T-cell (primary cell): ENCODE measurements at regions not wholly inside any gene's neighbourhood (a gene's known extent, or its start where the extent isn't known, plus 50 kb on each side); places are given as distances from the start of the nearest gene placed in this dataset.
"Not testable (repeated sequence)": the region's sequence is repeated elsewhere in the genome, so short reads cannot be mapped to it uniquely, and the experiment has no call there.

Experiments used
- ATAC-seq, 4 experiments: fragments of 200-7000 bp in 3 of 4; fragments of 150-1000 bp in 1 of 4; cut with Tn5 transposase; replicated peaks in 1 of 4; 1 replicate in 3 of 4; 2 replicates in 1 of 4; pipeline ENCODE4 v1.10.0; 2021; ENCODE audit warnings: moderate library complexity in 3 of 4, mild to moderate bottlenecking in 2 of 4, moderate number of reproducible peaks in 1 of 4
- CTCF ChIA-PET, 2 donors: fragments of 300-600 bp; sonication (Branson Sonifier 250); formaldehyde crosslinking; loops; one replicate each; lab custom pipeline; 2022; ENCODE audit warnings: antibody characterized with exemption in 2 of 2; lab: Charles Lee
- POLR2A ChIA-PET, 2 donors: fragments of 300-600 bp; sonication (Branson Sonifier 250); formaldehyde crosslinking; loops; one replicate each; lab custom pipeline; 2022; ENCODE audit warnings: antibody characterized with exemption in 2 of 2; lab: Charles Lee
- DNase-seq, 35 experiments: peaks; one replicate each; pipeline versions ENCODE4 v3.0.0 to v3.0.0-alpha.2; 2013 to 2023
- H3K27ac ChIP-seq: one replicate; pipeline ENCODE4 v1.5.1; 2013; ENCODE audit warnings: low read length
- H3K27me3 ChIP-seq, 2 experiments: replicated peaks in 1 of 2; 1 replicate in 1 of 2; 2 replicates in 1 of 2; pipeline versions ENCODE4 v1.6.1 to v1.7.0; 2013; ENCODE audit warnings: low read length in 1 of 2, mixed read lengths in 1 of 2; ENCODE audit not compliant: control insufficient read depth in 2 of 2, insufficient read depth in 2 of 2; ENCODE audit errors: extremely low read depth in 1 of 2
- H3K36me3 ChIP-seq, 2 donors: 1 replicate in 1 of 2; 2 replicates in 1 of 2; pipeline versions ENCODE4 v1.6.1 to v1.7.0; 2013; ENCODE audit warnings: low read length in 1 of 2; ENCODE audit not compliant: control insufficient read depth in 2 of 2, insufficient read depth in 1 of 2; ENCODE audit errors: extremely low read depth in 1 of 2
- H3K4me1 ChIP-seq, 2 experiments: 1 replicate in 1 of 2; 2 replicates in 1 of 2; pipeline versions ENCODE4 v1.6.1 to v1.7.0; 2013; ENCODE audit warnings: low read length in 2 of 2, mixed read lengths in 1 of 2; ENCODE audit not compliant: insufficient read depth in 2 of 2, control insufficient read depth in 1 of 2; ENCODE audit errors: extremely low read depth in 1 of 2
- H3K4me3 ChIP-seq, 2 donors: 1 replicate in 1 of 2; 2 replicates in 1 of 2; pipeline versions ENCODE4 v1.5.1 to v1.7.0; 2013; ENCODE audit warnings: mild to moderate bottlenecking in 2 of 2, low read length in 1 of 2, moderate library complexity in 1 of 2; ENCODE audit not compliant: control insufficient read depth in 1 of 2; ENCODE audit errors: extremely low read depth in 1 of 2
- H3K9me3 ChIP-seq: 2 replicates; pipeline ENCODE4 v1.7.0; 2013
- H3K27ac Mint-ChIP-seq, 2 donors: one replicate each; pipeline ENCODE4 v1.8.0; 2020 to 2021; ENCODE audit warnings: mild to moderate bottlenecking in 2 of 2, mixed read lengths in 2 of 2
- H3K27me3 Mint-ChIP-seq, 2 donors: one replicate each; pipeline ENCODE4 v1.8.0; 2021 to 2022; ENCODE audit warnings: mixed read lengths in 2 of 2
- H3K36me3 Mint-ChIP-seq: one replicate; pipeline ENCODE4 v1.8.0; 2021; ENCODE audit warnings: mixed read lengths
- H3K4me1 Mint-ChIP-seq, 3 donors: one replicate each; pipeline ENCODE4 v1.8.0; 2020 to 2022; ENCODE audit warnings: mixed read lengths in 3 of 3, mild to moderate bottlenecking in 1 of 3
- H3K4me3 Mint-ChIP-seq, 3 donors: one replicate each; pipeline ENCODE4 v1.8.0; 2020 to 2022; ENCODE audit warnings: mild to moderate bottlenecking in 3 of 3, mixed read lengths in 3 of 3, moderate library complexity in 3 of 3
- H3K9me3 Mint-ChIP-seq, 3 donors: one replicate each; pipeline ENCODE4 v1.8.0; 2020 to 2022; ENCODE audit warnings: mixed read lengths in 3 of 3
- WGBS: methylation state at CpG from one replicate; pipeline ENCODE4 v1.1.5; 2013; ENCODE audit warnings: missing lambda C conversion rate; ENCODE audit not compliant: insufficient coverage; 5-methylcytosine and 5-hydroxymethylcytosine counted together

DNA sequence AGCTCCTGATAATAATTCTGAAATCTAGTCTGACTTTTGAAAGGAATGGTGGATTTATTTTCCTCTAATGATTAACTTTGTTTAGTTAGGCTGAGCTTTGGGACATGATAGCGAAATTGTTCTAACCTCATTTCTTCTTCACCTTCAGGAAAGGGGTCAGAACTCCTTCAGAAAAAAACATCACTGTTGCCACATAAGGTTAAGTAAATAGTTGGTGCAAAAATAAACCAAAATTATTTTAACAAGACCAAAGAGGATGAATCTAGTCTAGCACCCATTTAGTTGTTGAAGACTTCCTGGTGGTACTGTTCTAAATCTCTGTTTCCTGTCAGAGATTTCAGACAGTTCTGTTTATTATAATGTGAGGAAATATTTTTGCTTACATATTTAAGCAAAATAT, 379.8 kb downstream of the UTRN start:
- Mint-ChIP-seq H3K9me3 (peaks cover 0 to 4% (median 4%) of the 10 kb centered on the region in 3 donors), H3K4me3 (no peak overlapping the region), H3K4me1 (peaks cover 68 to 81% (median 80%) of the 10 kb centered on the region in 3 donors), H3K36me3 (peaks cover 33% of the 10 kb centered on the region), H3K27me3 (no peaks in the 10 kb centered on the region), H3K27ac (peak overlapping the region in 1 of 2 donors; percentile 59)
- Histone ChIP-seq H3K36me3 (peaks cover 0 to 3% of the 10 kb centered on the region in 2 donors), H3K4me1 (peaks cover 16 to 19% of the 10 kb centered on the region in 2 experiments), H3K4me3 (no peak overlapping the region), H3K9me3 (no peaks in the 10 kb centered on the region), H3K27ac (no peak overlapping the region), H3K27me3 (no peaks in the 10 kb centered on the region)
- CTCF ChIA-PET, result interaction anchor here in 1 of 2 donors (0.6 kb wide), 1 partner anchor 1779 kb away, joined by 3 read pairs; no protein-coding TSS in a partner anchor
- ATAC-seq (no peak), DNase-seq (no peak)
- WGBS, result no CpG with 5 or more reads among the region's 1 CpG
- POLR2A ChIA-PET, result interaction anchor here in 1 of 2 donors (0.5 to 0.6 kb wide), 3 partner anchors 9 to 118 kb away, joined by 3 read pairs; no protein-coding TSS in a partner anchor

DNA sequence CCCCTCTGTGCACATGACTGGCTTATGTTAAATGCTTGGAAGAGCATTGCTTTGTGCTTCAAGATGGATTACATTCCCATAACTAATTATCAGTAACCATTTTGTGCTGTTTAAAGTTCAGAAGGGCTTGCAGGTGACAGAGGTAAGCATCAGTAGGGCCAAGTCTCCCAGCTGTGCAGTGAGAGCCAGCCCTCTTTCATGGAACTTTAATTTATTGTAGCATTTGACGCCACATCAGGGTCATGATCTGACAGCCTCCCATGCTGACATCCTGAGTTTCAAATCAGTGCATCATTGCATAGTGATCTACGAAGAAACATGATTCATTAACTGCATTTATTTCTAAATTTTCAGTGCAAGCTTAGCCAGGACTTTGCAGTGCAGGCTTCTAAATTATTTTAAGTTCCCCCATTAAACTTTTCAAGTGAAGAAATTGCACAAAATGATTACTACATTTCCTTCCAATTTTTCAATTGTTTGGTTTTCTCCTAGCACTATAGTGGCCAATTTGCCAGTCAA, 380.9 kb downstream of the UTRN start:
- POLR2A ChIA-PET, result no interaction called here
- peak overlapping the region in 1 of 3 donors; percentile 3 for H3K4me3 Mint-ChIP-seq
- 80% methylated on average over 2 of the region's 2 CpGs for WGBS

GRCh38 chr6:144666781-144667180, 381.6 kb downstream of the UTRN start:
- H3K27me3 Mint-ChIP-seq, result no peaks in the 10 kb centered on the region
- ChIA-PET CTCF (no interaction called here), POLR2A (no interaction called here)
- Histone ChIP-seq H3K27ac (peak overlapping the region; percentile 4), H3K36me3 (peaks cover 0 to 3% of the 10 kb centered on the region in 2 donors), H3K4me3 (no peak overlapping the region), H3K4me1 (peaks cover 7 to 12% of the 10 kb centered on the region in 2 experiments), H3K27me3 (no peaks in the 10 kb centered on the region), H3K9me3 (peaks cover 3% of the 10 kb centered on the region)
- peaks cover 44% of the 10 kb centered on the region for H3K36me3 Mint-ChIP-seq
- H3K27ac Mint-ChIP-seq, result peak overlapping the region; percentile 52 to 60
- ATAC-seq, result no peak
- peaks cover 64 to 81% (median 79%) of the 10 kb centered on the region in 3 donors for H3K4me1 Mint-ChIP-seq
- peak overlapping the region in 1 of 3 donors; percentile 58 for H3K4me3 Mint-ChIP-seq
- peaks cover 10 to 21% (median 12%) of the 10 kb centered on the region in 3 donors for H3K9me3 Mint-ChIP-seq
- 95% methylated on average over 4 of the region's 6 CpGs for WGBS
- DNase-seq, result no peak

More for the DNA sequence above, 380.9 kb downstream of the UTRN start:
- Histone ChIP-seq H3K36me3 (peaks cover 0 to 3% of the 10 kb centered on the region in 2 donors), H3K27ac (no peak overlapping the region), H3K9me3 (peaks cover 3% of the 10 kb centered on the region), H3K4me3 (no peak overlapping the region), H3K27me3 (no peaks in the 10 kb centered on the region), H3K4me1 (peaks cover 7 to 12% of the 10 kb centered on the region in 2 experiments)
- DNase-seq (no peak), ATAC-seq (no peak)
- Mint-ChIP-seq H3K36me3 (peaks cover 43% of the 10 kb centered on the region), H3K27ac (peak overlapping the region; percentile 52 to 72), H3K27me3 (no peaks in the 10 kb centered on the region), H3K9me3 (peaks cover 8 to 14% (median 12%) of the 10 kb centered on the region in 3 donors), H3K4me1 (peaks cover 64 to 81% (median 79%) of the 10 kb centered on the region in 3 donors)
- CTCF ChIA-PET, result no interaction called here

DNA sequence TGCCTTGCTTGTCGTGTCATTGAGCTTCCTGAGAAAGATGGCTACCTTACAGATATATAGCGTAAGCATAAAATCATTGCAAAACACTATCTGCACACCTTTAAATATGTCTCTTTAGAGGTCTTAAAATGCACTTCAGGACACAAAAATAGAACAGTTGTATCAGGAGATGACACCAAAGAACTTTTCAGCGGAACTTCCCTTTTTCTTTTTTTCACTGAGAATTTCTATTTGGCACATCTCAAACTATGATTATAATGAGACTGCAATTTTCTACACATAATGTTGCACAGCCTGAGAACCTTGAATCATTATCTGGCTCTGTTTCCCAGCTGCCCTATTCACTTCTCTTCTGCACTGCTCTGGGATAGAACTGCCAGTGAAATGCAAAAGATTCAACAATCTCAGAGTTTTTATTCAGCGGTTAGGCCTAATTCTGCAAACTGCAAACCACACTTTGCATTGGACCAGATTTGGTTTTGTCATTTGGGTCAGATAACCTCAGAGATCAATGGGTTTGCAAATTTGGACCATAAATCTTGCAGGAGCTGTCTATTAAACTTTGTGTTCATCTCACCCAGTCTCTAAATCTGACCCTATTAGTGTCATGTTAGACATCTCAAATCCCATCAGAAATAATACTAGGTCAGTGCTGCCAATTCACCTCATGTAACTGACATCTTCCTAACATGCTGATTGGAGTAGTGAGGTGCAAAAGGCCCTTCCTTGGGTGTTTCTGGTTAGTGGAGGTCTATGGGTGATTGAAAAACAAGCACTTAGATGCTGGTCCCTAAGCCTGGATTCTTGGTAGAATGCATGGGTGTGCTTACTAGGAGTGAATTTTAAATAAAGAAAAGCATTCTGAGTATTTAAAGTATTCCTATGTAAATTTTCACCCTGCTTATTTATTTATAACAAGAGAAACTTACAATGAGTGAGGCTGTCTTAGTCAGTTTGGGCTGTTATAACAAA, 382.7 kb downstream of the UTRN start:
- WGBS, result 86% methylated on average over 1 of the region's 4 CpGs
- H3K27me3 ChIP-seq, result no peaks in the 10 kb centered on the region
- Mint-ChIP-seq H3K27ac (peak overlapping the region in 1 of 2 donors; percentile 34), H3K27me3 (no peaks in the 10 kb centered on the region), H3K9me3 (peaks cover 20 to 32% (median 20%) of the 10 kb centered on the region in 3 donors), H3K4me3 (peak overlapping the region in 1 of 3 donors; percentile 58), H3K36me3 (peaks cover 49% of the 10 kb centered on the region), H3K4me1 (peaks cover 63 to 81% (median 80%) of the 10 kb centered on the region in 3 donors)
- CTCF ChIA-PET, result interaction anchor here in 1 of 2 donors (0.7 kb wide), 1 partner anchor 65 kb away, joined by 3 read pairs; no protein-coding TSS in a partner anchor
- ATAC-seq, result no peak
- H3K27ac ChIP-seq, result peak overlapping the region; percentile 4
- no peak overlapping the region for H3K4me3 ChIP-seq
- peaks cover 7 to 11% of the 10 kb centered on the region in 2 experiments for H3K4me1 ChIP-seq
- DNase-seq, result no peak
- H3K36me3 ChIP-seq, result peaks cover 0 to 3% of the 10 kb centered on the region in 2 donors
- H3K9me3 ChIP-seq, result peaks cover 3% of the 10 kb centered on the region
- POLR2A ChIA-PET, result no interaction called here

DNA sequence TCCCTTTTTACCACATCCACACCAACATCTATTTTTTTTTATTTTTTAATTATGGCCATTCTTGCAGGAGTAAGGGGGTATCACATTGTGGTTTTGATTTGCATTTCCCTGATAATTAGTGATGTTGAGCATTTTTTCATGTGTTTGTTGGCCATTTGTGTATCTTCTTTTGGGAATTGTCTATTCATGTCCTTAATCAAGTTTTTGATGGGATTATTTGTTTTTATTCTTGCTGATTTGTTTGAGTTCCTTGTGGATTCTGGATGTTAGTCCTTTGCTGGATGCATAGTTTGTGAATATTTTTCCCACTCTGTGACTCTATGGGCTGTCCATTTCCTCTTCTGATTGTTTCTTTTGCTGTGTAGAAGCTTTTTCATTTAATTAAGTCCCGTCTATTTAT, 385.1 kb downstream of the UTRN start:
- H3K4me3 Mint-ChIP-seq, H3K4me3 ChIP-seq, H3K9me3 ChIP-seq, ATAC-seq, H3K27ac ChIP-seq, H3K27me3 Mint-ChIP-seq, H3K27me3 ChIP-seq, CTCF ChIA-PET, H3K36me3 ChIP-seq, DNase-seq, POLR2A ChIA-PET: not testable (repeated sequence)
- H3K4me1 ChIP-seq, result peaks cover 4 to 15% of the 10 kb centered on the region in 2 experiments
- Mint-ChIP-seq H3K36me3 (peaks cover 64% of the 10 kb centered on the region), H3K9me3 (peaks cover 24 to 46% (median 32%) of the 10 kb centered on the region in 3 donors), H3K4me1 (peaks cover 49 to 74% (median 73%) of the 10 kb centered on the region in 3 donors), H3K27ac (peak overlapping the region in 1 of 2 donors; percentile 58)
- WGBS, result no CpG with 5 or more reads among the region's 1 CpG

- ChIA-PET POLR2A (interaction anchor here in 1 of 2 donors (0.7 kb wide), 1 partner anchor 9 kb away, joined by 3 read pairs; no protein-coding TSS in a partner anchor), CTCF (no interaction called here)
- no CpG with 5 or more reads among the region's 3 CpGs for WGBS
- H3K4me1 ChIP-seq, result peaks cover 2 to 12% of the 10 kb centered on the region in 2 experiments
- Mint-ChIP-seq H3K27me3 (no peaks in the 10 kb centered on the region), H3K4me1 (peaks cover 36 to 58% (median 58%) of the 10 kb centered on the region in 3 donors), H3K4me3 (no peak overlapping the region), H3K36me3 (peaks cover 66% of the 10 kb centered on the region), H3K27ac (no peak overlapping the region), H3K9me3 (peaks cover 24 to 46% (median 32%) of the 10 kb centered on the region in 3 donors)
- ATAC-seq (no peak), DNase-seq (no peak)
- no peaks in the 10 kb centered on the region for H3K27me3 ChIP-seq
- H3K36me3 ChIP-seq, result peaks cover 0 to 4% of the 10 kb centered on the region in 2 donors
- H3K9me3 ChIP-seq, result peaks cover 3% of the 10 kb centered on the region
- no peak overlapping the region for H3K27ac ChIP-seq
- no peak overlapping the region for H3K4me3 ChIP-seq
These were observed 388.7 kb downstream of the UTRN start for GRCh38 chr6:144673807-144674206.
